GM18868 (cell line): ENCODE measurements at regions not wholly inside any gene's neighbourhood (a gene's known extent, or its start where the extent isn't known, plus 50 kb on each side); places are given as distances from the start of the nearest gene placed in this dataset.
"Not testable (repeated sequence)": the region's sequence is repeated elsewhere in the genome, so short reads cannot be mapped to it uniquely, and the experiment has no call there.

Source experiments
- ATAC-seq: cut with Tn5 transposase; IDR thresholded peaks from one replicate; pipeline ENCODE4 v1.9.1; 2021; ENCODE audit warnings: mild to moderate bottlenecking, moderate library complexity; ENCODE audit not compliant: unreplicated experiment

DNA sequence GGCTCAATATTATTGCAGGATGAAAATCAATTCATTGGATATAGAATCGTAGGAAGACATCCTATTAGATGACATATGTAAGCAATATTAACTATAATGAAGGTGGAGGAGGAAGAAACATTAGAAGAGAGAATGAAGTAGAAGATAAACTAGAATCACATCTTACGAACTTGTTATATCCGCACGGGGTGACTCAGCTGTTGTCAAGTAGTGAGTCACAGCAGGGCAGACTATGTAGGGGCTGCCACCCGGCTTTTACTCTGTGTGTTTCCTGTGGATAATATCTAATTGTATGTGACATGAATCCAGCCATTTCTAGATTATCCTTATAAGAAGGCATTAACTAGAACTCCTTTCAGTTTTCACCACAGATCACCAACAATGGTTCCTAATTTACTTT, 520.2 kb downstream of the DOK5 start:
- no peak for ATAC-seq

DNA sequence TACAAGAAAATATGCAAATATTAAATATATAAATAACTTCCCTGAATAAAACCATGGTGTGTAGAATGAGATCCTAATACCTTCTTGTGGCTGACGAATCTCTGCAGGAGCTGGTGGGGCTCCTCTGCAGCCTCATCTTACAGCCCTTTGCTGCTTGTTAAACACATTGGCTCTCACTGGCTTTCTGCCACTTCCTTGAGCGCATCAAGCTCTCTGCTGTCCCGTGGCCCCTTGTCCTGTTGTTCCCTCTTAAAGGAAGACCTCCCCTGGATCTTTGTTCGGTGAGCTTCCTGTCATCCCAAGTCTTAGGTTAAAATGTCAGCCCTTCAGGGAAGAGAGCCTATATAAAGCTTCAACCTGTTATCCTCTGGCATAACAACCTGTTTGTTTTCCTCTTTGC, 519.6 kb downstream of the DOK5 start:
- no peak for ATAC-seq

DNA sequence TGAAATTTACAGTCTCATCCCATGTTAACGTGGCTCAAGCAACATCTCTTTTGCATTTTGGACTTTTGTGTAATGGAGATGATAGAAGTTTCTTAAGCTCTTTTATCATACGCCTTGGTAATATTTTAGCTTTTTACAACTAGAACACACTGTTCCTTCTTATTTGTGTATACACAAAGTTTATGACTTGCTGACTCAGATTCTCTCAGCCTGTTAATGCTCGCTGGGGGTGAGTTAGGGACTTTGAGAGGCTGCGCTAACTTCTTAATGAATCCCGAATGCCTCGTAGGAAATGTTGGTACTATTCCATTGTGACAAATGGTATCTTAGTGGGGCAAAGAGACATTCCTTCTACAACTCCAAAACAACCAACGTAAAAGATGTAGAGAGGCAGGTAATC, 509.7 kb downstream of the DOK5 start:
- ATAC-seq: no peak

DNA sequence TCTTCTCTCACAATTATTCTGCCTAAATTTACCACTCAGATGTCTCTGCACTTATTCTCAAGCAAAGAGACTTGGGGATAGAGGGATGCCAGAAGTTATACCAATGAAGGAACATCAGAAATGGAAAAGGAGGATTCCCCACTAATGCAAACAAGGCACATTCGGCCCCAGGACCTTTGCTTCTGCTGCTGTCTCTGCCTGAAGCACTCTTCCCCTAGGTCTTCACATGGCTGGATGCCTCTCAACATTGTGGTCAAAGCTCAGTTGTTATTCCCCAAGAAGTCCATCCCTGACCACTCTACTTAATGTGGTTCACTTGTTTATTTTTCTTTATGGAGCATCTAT, 508.7 kb downstream of the DOK5 start:
- ATAC-seq: no peak

GRCh38 chr20:54983394-54984103, 508.2 kb downstream of the DOK5 start:
- ATAC-seq: not testable (repeated sequence)

- ATAC-seq: no peak
Measured at GRCh38 chr20:54981175-54981574, 505.8 kb downstream of the DOK5 start.

DNA sequence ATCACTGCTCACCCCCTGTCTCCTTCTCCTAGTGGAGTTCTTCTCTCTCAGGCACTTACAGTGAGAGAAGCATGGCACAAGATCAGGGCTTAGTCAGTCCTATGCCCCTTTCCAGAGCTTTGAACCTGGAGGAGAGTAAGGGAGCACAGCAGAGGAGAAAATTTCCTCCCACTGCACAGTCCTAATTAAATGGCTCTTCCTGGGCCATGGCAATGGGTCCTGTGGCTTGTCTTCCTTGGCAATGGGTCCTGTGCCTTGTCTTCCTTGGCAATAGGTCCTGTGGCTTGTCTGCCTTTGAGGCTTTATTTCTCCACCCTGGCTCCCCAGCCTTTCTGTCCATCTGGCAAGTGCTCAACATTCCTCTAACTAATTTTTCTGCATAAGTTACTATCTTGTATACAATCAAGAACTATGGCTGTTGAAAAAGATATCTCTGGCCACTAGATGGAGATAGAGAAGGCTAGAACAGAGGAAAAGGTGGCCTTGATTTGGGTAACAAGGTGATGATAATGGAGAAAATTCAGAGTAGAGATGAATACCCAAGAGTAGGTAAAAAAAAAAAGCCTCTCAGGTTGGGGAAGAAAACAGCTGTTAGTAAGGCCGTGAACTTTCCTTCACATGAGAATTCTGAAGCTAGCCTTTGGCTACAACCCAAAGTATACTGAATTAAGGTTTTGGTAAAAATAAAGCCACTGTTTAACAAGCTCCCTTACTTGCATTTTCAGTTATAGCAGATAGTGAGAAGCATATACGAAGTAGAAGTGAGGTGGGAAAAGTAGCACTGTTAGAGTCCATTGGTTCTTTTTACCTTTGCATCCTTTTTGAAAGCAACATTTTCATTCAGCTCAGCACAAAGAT, 504.9 kb downstream of the DOK5 start:
- ATAC-seq: peak; percentile 60

DNA sequence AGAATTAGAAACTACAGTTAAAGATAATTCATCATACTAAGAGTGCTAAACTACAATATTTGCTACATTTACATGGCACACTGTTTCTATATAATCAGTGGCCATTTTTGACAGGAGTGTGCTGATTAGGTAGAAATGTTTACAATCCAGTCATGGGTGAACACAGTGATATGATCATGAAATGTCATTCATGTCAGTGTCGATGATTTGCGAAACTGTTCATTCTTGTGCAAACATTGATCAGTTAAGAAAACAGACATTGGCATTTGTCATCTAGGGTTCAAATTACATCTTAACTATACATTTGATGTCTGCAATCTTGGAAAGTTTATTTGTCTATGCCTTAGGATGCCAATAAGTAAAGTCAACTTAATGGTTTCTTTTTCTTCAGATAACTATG, 474.9 kb downstream of the DOK5 start:
- no peak for ATAC-seq

- no peak for ATAC-seq
Measured at GRCh38 chr20:54941666-54942065, 466.3 kb downstream of the DOK5 start.

DNA sequence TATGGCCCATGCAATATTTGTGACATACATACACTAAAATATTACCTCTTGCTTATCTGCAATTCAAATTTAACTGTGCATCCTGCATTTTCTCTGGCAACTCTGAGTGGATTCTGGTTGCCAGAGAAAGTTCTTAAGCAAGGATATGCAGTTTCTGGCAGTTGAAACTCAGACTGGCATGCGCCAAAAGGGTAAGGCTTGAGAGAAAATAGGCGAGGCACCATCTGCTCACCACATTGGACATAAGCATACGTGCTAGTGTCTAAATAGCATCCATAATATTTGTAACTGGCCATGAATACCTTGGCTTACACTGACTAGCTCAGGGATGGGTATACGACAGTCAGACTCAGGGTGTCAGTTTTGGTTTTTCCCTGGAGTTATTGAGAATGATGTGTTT, 465.1 kb downstream of the DOK5 start:
- no peak for ATAC-seq

DNA sequence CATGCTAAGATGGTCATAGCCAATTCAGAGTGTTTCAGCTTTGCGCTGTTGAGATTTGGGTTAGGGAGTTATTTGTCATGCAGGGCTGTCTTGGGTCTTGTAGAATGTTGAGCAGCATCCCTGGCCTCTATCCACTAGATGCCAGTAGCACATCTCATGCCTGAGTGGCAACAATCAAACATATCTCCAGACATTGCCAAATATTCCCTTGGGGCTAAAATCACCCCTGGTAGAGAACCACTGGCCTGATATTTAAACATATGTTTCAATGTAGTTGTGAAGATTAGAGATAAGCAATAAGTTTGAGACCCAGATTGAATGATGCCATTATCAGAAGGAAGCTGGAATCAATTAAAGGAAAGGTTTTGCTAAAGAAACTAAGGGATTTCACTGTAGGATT, 463.3 kb downstream of the DOK5 start:
- no peak for ATAC-seq

- ATAC-seq: no peak
Measured at GRCh38 chr20:54933212-54933904, 458.0 kb downstream of the DOK5 start.

GRCh38 chr20:54929191-54929590, 453.8 kb downstream of the DOK5 start:
- no peak for ATAC-seq

DNA sequence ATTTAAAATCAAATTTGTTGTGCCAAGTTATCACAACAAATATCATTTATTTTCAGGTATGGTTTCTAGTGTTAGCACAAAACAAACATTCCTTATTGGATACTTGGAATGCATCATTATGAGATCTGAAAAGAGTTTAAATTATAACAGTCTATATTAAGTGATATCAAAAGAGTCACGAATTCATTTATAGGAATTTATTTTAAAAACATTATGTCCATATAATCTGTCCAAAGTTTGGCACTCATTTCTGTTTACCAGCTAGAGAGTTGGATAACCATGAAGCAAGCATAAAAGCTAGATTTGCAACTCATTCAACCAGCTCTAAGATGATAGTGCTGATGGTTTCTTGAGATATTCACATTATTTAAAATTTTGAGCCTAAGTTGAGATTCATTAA, 453.2 kb downstream of the DOK5 start:
- no peak for ATAC-seq

DNA sequence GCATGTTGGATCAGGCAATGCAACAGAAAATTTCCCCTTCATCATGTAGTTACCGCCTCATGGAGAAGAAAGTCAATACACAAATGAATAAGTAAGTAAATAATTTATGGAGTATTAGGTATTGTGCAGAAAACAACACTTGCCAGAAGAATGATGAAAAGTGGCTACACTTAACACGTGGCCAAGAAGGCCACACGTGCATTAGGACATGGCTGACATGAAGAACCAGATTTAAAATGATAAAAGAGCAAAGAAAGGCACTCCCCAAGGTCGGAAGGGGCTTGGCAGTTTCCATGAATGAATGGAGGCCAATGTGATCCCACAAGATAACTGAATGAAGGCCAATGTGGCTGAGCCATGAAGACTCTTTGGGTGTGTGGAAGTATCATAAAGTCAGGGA, 447.2 kb downstream of the DOK5 start:
- no peak for ATAC-seq

DNA sequence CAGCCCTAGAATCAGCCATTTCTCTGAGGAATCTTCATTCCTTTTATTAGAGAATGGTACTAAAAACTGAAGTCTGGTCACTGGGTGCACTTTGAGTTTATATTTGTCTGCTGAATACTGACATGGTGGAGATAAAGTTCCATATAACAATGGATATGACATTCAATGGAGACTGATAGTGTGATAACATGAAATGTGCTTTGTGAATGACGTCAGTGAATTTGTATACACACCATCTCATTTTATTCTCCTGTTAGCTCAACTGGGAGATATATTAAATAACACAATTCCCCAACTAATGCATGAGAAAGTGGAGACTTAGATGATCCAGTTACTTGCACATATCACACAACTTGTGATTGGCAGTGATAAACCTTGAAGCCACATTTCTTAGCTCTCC, 446.7 kb downstream of the DOK5 start:
- no peak for ATAC-seq

- no peak for ATAC-seq
Measured at GRCh38 chr20:54920491-54920890, 445.1 kb downstream of the DOK5 start.

GRCh38 chr20:54918993-54919392, 443.6 kb downstream of the DOK5 start:
- not testable (repeated sequence) for ATAC-seq

GRCh38 chr20:54914995-54915394, 439.6 kb downstream of the DOK5 start:
- ATAC-seq: no peak

GRCh38 chr20:54909702-54910101, 434.3 kb downstream of the DOK5 start:
- no peak for ATAC-seq

GRCh38 chr20:54906134-54906533, 430.7 kb downstream of the DOK5 start:
- ATAC-seq: not testable (repeated sequence)

- no peak for ATAC-seq
Measured at GRCh38 chr20:54897787-54898186, 422.4 kb downstream of the DOK5 start.
